ENCODE measurements at regions not wholly inside any gene's neighbourhood (a gene's known extent, or its start where the extent isn't known, plus 50 kb on each side); places are given as distances from the start of the nearest gene placed in this dataset.

- Histone ChIP-seq H3K27ac (ENCODE audit: low read depth, low read length) (no peak overlapping the region), H3K4me3 (ENCODE audit: low read depth, low read length) (no peak overlapping the region), H3K27me3 (ENCODE audit: control insufficient read depth, insufficient read depth, low read length) (no peaks in the 10 kb centered on the region), H3K4me1 (ENCODE audit: control insufficient read depth, insufficient read depth, low read length) (no peaks in the 10 kb centered on the region), H3K9me3 (ENCODE audit: control insufficient read depth, insufficient read depth, low read length) (peaks cover 11% of the 10 kb centered on the region), H3K36me3 (ENCODE audit: control insufficient read depth, insufficient read depth, low read length) (no peaks in the 10 kb centered on the region)
- 100% methylated on average over 1 of the region's 3 CpGs for WGBS (ENCODE audit: insufficient coverage)
- DNase-seq (ENCODE audit: low read depth in 4 of 6, low spot score in 6 of 6): no peak
Measured at GRCh38 chr11:70925238-70925637, 327.1 kb downstream of the SHANK2 start.

- WGBS (ENCODE audit: insufficient coverage): 100% methylated on average over 2 of the region's 14 CpGs
- no peak overlapping the region for H3K27ac ChIP-seq (ENCODE audit: low read depth, low read length)
- H3K9me3 ChIP-seq (ENCODE audit: control insufficient read depth, insufficient read depth, low read length): peaks cover 7% of the 10 kb centered on the region
- no peak overlapping the region for H3K4me3 ChIP-seq (ENCODE audit: low read depth, low read length)
- H3K27me3 ChIP-seq (ENCODE audit: control insufficient read depth, insufficient read depth, low read length): no peaks in the 10 kb centered on the region
- no peaks in the 10 kb centered on the region for H3K36me3 ChIP-seq (ENCODE audit: control insufficient read depth, insufficient read depth, low read length)
- DNase-seq (ENCODE audit: low read depth in 4 of 6, low spot score in 6 of 6): peak in 2 of 6 donors; percentile 37 to 61
- H3K4me1 ChIP-seq (ENCODE audit: control insufficient read depth, insufficient read depth, low read length): no peaks in the 10 kb centered on the region
Measured at GRCh38 chr11:70926543-70927201, 325.7 kb downstream of the SHANK2 start.

- Histone ChIP-seq H3K9me3 (ENCODE audit: control insufficient read depth, insufficient read depth, low read length) (peaks cover 5% of the 10 kb centered on the region), H3K36me3 (ENCODE audit: control insufficient read depth, insufficient read depth, low read length) (no peaks in the 10 kb centered on the region), H3K4me1 (ENCODE audit: control insufficient read depth, insufficient read depth, low read length) (no peaks in the 10 kb centered on the region), H3K27ac (ENCODE audit: low read depth, low read length) (no peak overlapping the region), H3K27me3 (ENCODE audit: control insufficient read depth, insufficient read depth, low read length) (no peaks in the 10 kb centered on the region), H3K4me3 (ENCODE audit: low read depth, low read length) (no peak overlapping the region)
- no peak for DNase-seq (ENCODE audit: low read depth in 4 of 6, low spot score in 6 of 6)
- WGBS (ENCODE audit: insufficient coverage): 95% methylated on average over 6 of the region's 10 CpGs
Measured at GRCh38 chr11:70928854-70929598, 323.4 kb downstream of the SHANK2 start.

- peaks cover 5% of the 10 kb centered on the region for H3K9me3 ChIP-seq (ENCODE audit: control insufficient read depth, insufficient read depth, low read length)
- H3K27me3 ChIP-seq (ENCODE audit: control insufficient read depth, insufficient read depth, low read length): no peaks in the 10 kb centered on the region
- H3K4me1 ChIP-seq (ENCODE audit: control insufficient read depth, insufficient read depth, low read length): no peaks in the 10 kb centered on the region
- H3K36me3 ChIP-seq (ENCODE audit: control insufficient read depth, insufficient read depth, low read length): no peaks in the 10 kb centered on the region
- H3K4me3 ChIP-seq (ENCODE audit: low read depth, low read length): no peak overlapping the region
- 96% methylated on average over 3 of the region's 3 CpGs for WGBS (ENCODE audit: insufficient coverage)
- no peak overlapping the region for H3K27ac ChIP-seq (ENCODE audit: low read depth, low read length)
- no peak for DNase-seq (ENCODE audit: low read depth in 4 of 6, low spot score in 6 of 6)
Measured at GRCh38 chr11:70930215-70930614, 322.2 kb downstream of the SHANK2 start.

DNA sequence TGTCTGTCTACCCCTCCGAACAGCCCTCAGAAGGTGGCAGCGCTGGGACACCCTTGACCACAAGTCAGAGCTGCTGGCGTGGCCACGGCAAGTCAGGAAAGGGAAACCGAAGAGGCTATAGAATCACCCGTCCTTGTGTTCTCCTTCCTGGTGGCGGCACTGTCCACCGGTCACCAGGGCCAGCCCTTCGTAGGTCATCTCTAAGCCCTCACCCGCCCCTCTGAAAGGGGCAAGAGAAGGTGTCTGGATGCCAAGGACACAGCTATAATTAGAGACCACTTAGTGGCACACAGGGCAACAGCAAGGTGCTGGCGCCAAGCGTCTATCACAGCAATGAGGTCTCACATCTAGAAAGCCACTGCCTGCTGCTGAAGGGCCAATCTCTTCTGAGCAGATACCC lies 320.9 kb downstream of the SHANK2 start:
- no peak for DNase-seq (ENCODE audit: low read depth in 4 of 6, low spot score in 6 of 6)
- H3K27me3 ChIP-seq (ENCODE audit: control insufficient read depth, insufficient read depth, low read length): no peaks in the 10 kb centered on the region
- H3K9me3 ChIP-seq (ENCODE audit: control insufficient read depth, insufficient read depth, low read length): peaks cover 5% of the 10 kb centered on the region
- H3K27ac ChIP-seq (ENCODE audit: low read depth, low read length): no peak overlapping the region
- no peaks in the 10 kb centered on the region for H3K36me3 ChIP-seq (ENCODE audit: control insufficient read depth, insufficient read depth, low read length)
- 83% methylated on average over 12 of the region's 12 CpGs for WGBS (ENCODE audit: insufficient coverage)
- no peak overlapping the region for H3K4me3 ChIP-seq (ENCODE audit: low read depth, low read length)
- H3K4me1 ChIP-seq (ENCODE audit: control insufficient read depth, insufficient read depth, low read length): no peaks in the 10 kb centered on the region

GRCh38 chr11:70933981-70934583 lies 318.3 kb downstream of the SHANK2 start:
- Histone ChIP-seq H3K27me3 (ENCODE audit: control insufficient read depth, insufficient read depth, low read length) (no peaks in the 10 kb centered on the region), H3K27ac (ENCODE audit: low read depth, low read length) (no peak overlapping the region), H3K4me1 (ENCODE audit: control insufficient read depth, insufficient read depth, low read length) (no peaks in the 10 kb centered on the region), H3K9me3 (ENCODE audit: control insufficient read depth, insufficient read depth, low read length) (peaks cover 5% of the 10 kb centered on the region), H3K4me3 (ENCODE audit: low read depth, low read length) (no peak overlapping the region), H3K36me3 (ENCODE audit: control insufficient read depth, insufficient read depth, low read length) (no peaks in the 10 kb centered on the region)
- 95% methylated on average over 7 of the region's 10 CpGs for WGBS (ENCODE audit: insufficient coverage)
- no peak for DNase-seq (ENCODE audit: low read depth in 4 of 6, low spot score in 6 of 6)

GRCh38 chr11:70935006-70935768 lies 317.2 kb downstream of the SHANK2 start:
- peaks cover 4% of the 10 kb centered on the region for H3K9me3 ChIP-seq (ENCODE audit: control insufficient read depth, insufficient read depth, low read length)
- no peak overlapping the region for H3K27ac ChIP-seq (ENCODE audit: low read depth, low read length)
- 86% methylated on average over 7 of the region's 13 CpGs for WGBS (ENCODE audit: insufficient coverage)
- H3K4me3 ChIP-seq (ENCODE audit: low read depth, low read length): no peak overlapping the region
- H3K4me1 ChIP-seq (ENCODE audit: control insufficient read depth, insufficient read depth, low read length): no peaks in the 10 kb centered on the region
- no peaks in the 10 kb centered on the region for H3K36me3 ChIP-seq (ENCODE audit: control insufficient read depth, insufficient read depth, low read length)
- H3K27me3 ChIP-seq (ENCODE audit: control insufficient read depth, insufficient read depth, low read length): no peaks in the 10 kb centered on the region
- no peak for DNase-seq (ENCODE audit: low read depth in 4 of 6, low spot score in 6 of 6)

DNA sequence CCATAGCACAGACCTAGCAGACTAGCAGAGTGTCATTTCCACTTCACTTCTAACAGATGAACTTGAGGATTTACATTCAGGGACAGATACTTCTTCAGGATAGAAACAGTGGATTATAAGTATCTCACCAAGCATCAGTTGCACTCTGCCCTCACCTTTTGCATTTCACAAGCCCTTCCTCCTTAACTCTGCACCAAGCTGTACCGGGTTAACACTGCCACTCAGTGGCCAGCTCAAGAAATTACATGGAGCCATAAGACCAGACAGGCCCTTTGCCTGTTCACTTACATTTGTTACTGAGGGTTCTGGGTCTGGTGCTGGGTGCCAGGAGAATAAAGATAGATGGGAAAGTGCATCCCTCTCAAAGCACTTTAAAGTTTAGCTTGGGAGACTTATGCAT lies 309.8 kb downstream of the SHANK2 start:
- Histone ChIP-seq H3K36me3 (ENCODE audit: control insufficient read depth, insufficient read depth, low read length) (no peaks in the 10 kb centered on the region), H3K9me3 (ENCODE audit: control insufficient read depth, insufficient read depth, low read length) (no peaks in the 10 kb centered on the region), H3K27ac (ENCODE audit: low read depth, low read length) (no peak overlapping the region), H3K27me3 (ENCODE audit: control insufficient read depth, insufficient read depth, low read length) (peaks cover 3% of the 10 kb centered on the region), H3K4me1 (ENCODE audit: control insufficient read depth, insufficient read depth, low read length) (peaks cover 2% of the 10 kb centered on the region), H3K4me3 (ENCODE audit: low read depth, low read length) (no peak overlapping the region)
- no peak for DNase-seq (ENCODE audit: low read depth in 4 of 6, low spot score in 6 of 6)
- 83% methylated on average over 1 of the region's 1 CpG for WGBS (ENCODE audit: insufficient coverage)

DNA sequence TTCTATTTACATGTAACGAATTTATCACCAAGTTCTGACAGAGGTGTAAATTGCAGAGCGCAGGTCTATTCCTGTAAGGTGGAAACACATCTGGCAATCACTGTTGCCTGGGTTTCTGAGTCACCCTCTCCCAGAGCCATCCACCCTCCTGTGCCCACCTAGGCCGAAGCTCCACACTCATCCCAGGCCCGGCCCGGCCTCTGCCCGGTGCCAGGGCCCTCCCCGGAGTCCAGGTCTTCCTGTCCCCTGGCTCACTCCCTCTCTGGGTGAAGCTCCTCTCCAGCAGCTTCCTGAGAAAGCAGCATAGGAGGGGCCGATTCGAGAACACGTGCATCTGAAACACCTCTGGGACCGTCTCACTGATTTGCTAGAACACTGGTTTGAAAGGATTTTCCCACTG lies 308.2 kb downstream of the SHANK2 start:
- H3K4me1 ChIP-seq (ENCODE audit: control insufficient read depth, insufficient read depth, low read length): peaks cover 11% of the 10 kb centered on the region
- WGBS (ENCODE audit: insufficient coverage): 88% methylated on average over 11 of the region's 11 CpGs
- peaks cover 5% of the 10 kb centered on the region for H3K27me3 ChIP-seq (ENCODE audit: control insufficient read depth, insufficient read depth, low read length)
- H3K9me3 ChIP-seq (ENCODE audit: control insufficient read depth, insufficient read depth, low read length): no peaks in the 10 kb centered on the region
- DNase-seq (ENCODE audit: low read depth in 4 of 6, low spot score in 6 of 6): no peak
- H3K36me3 ChIP-seq (ENCODE audit: control insufficient read depth, insufficient read depth, low read length): no peaks in the 10 kb centered on the region
- no peak overlapping the region for H3K27ac ChIP-seq (ENCODE audit: low read depth, low read length)
- H3K4me3 ChIP-seq (ENCODE audit: low read depth, low read length): no peak overlapping the region
